OCI-LY1 (cell line): ENCODE measurements at regions not wholly inside any gene's neighbourhood (a gene's known extent, or its start where the extent isn't known, plus 50 kb on each side); places are given as distances from the start of the nearest gene placed in this dataset.

ENCODE experiments used
- H2AFZ ChIP-seq: fragments of 200-600 bp; sonication (generic), shearing (Covaris generic); 2 replicates; pipeline ENCODE4 v1.6.0; 2014; ENCODE audit warnings: antibody characterized with exemption, mild to moderate bottlenecking, low read length
- H3F3A ChIP-seq: fragments of 200-600 bp; sonication (generic), shearing (Covaris generic); 2 replicates; pipeline ENCODE4 v1.6.0; 2014; ENCODE audit warnings: mild to moderate bottlenecking, antibody characterized with exemption, low read length, moderate library complexity; ENCODE audit not compliant: insufficient read depth
- H3K27ac ChIP-seq: fragments of 200-600 bp; sonication (generic); 2 replicates; pipeline ENCODE4 v1.5.1; 2014; ENCODE audit warnings: low read length, mixed run types, mild to moderate bottlenecking, low read depth; ENCODE audit not compliant: poor library complexity, severe bottlenecking
- H3K27me3 ChIP-seq: fragments of 200-600 bp; sonication (generic); 2 replicates; pipeline ENCODE4 v1.6.0; 2014; ENCODE audit warnings: antibody characterized with exemption, mild to moderate bottlenecking, low read length, moderate library complexity; ENCODE audit not compliant: insufficient read depth
- H3K36me3 ChIP-seq: fragments of 200-600 bp; sonication (generic); 2 replicates; pipeline ENCODE4 v1.6.1; 2014; ENCODE audit warnings: mild to moderate bottlenecking, antibody characterized with exemption, low read length, moderate library complexity, mixed read lengths; ENCODE audit not compliant: insufficient read depth
- H3K4me1 ChIP-seq: fragments of 200-600 bp; sonication (generic); 2 replicates; pipeline ENCODE4 v1.5.1; 2014; ENCODE audit warnings: mild to moderate bottlenecking, low read length, moderate library complexity; ENCODE audit not compliant: insufficient read depth, severe bottlenecking
- H3K4me2 ChIP-seq: fragments of 200-600 bp; sonication (generic), shearing (Covaris generic); 2 replicates; pipeline ENCODE4 v1.6.1; 2014; ENCODE audit warnings: low read length
- H3K4me3 ChIP-seq: fragments of 200-600 bp; sonication (generic); 2 replicates; pipeline ENCODE4 v1.5.1; 2014; ENCODE audit warnings: low read length, low read depth, mild to moderate bottlenecking, mixed read lengths; ENCODE audit not compliant: poor library complexity, severe bottlenecking
- H3K79me2 ChIP-seq: fragments of 200-600 bp; shearing (Covaris generic); 2 replicates; pipeline ENCODE4 v1.6.1; 2016; ENCODE audit warnings: mixed run types, low read length, mixed read lengths; ENCODE audit not compliant: insufficient read depth
- H3K9ac ChIP-seq: fragments of 200-600 bp; sonication (generic), shearing (Covaris generic); 2 replicates; pipeline ENCODE4 v1.6.1; 2014; ENCODE audit warnings: mild to moderate bottlenecking, low read length, mixed read lengths
- H3K9me2 ChIP-seq: fragments of 200-600 bp; sonication (generic), shearing (Covaris generic); 2 replicates; pipeline ENCODE4 v1.6.1; 2014; ENCODE audit warnings: low read depth, mild to moderate bottlenecking, low read length, mixed read lengths
- H3K9me3 ChIP-seq: fragments of 200-600 bp; shearing (Covaris generic); 2 replicates; pipeline ENCODE4 v1.6.1; 2014; ENCODE audit warnings: low read length, mixed read lengths
- H4K20me1 ChIP-seq: fragments of 200-600 bp; sonication (generic), shearing (Covaris generic); 2 replicates; pipeline ENCODE4 v1.6.0; 2016; ENCODE audit warnings: mild to moderate bottlenecking, low read length; ENCODE audit not compliant: insufficient read depth
- EZH2 ChIP-seq: fragments of 200-600 bp; sonication (generic), shearing (Covaris generic); IDR thresholded peaks from 2 replicates; pipeline ENCODE4 v1.8.0; 2017; ENCODE audit warnings: borderline replicate concordance, mixed run types, mild to moderate bottlenecking, antibody characterized with exemption, low read length, moderate library complexity, mixed read lengths
- TF ChIP-seq, protein P1 (sequence below): fragments of 200-600 bp; sonication (generic), shearing (Covaris generic); IDR thresholded peaks from 2 replicates; pipeline ENCODE4 v1.5.1; 2017; ENCODE audit warnings: mild to moderate bottlenecking, antibody characterized with exemption, low read length, moderate library complexity, mixed read lengths

DNA sequence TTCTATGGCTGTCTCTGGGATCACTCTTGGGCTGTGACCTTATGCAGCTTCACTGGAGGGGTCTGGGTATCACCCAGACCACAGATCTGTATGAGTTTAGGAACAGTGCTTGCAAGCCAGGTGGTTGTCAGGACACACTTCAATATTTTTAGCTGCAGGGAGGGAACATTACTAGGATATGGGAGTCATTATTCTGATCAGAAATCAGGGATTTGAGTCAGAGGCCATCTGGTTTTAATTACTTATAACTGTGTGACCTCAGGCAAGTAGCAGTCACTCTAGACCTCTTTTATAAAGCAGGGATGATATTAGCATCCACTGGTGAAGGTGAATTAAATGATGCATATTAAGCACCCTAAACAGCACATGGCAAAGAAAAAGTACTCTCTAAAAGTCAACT lies 60.1 kb upstream of the NMUR2 start:
- no peaks in the 10 kb centered on the region for H3F3A ChIP-seq
- no peaks in the 10 kb centered on the region for H3K79me2 ChIP-seq
- H2AFZ ChIP-seq = no peak overlapping the region
- no peak overlapping the region for H3K4me2 ChIP-seq
- no peaks in the 10 kb centered on the region for H3K4me1 ChIP-seq
- H3K9me2 ChIP-seq = no peaks in the 10 kb centered on the region
- TF ChIP-seq, protein P1, sequence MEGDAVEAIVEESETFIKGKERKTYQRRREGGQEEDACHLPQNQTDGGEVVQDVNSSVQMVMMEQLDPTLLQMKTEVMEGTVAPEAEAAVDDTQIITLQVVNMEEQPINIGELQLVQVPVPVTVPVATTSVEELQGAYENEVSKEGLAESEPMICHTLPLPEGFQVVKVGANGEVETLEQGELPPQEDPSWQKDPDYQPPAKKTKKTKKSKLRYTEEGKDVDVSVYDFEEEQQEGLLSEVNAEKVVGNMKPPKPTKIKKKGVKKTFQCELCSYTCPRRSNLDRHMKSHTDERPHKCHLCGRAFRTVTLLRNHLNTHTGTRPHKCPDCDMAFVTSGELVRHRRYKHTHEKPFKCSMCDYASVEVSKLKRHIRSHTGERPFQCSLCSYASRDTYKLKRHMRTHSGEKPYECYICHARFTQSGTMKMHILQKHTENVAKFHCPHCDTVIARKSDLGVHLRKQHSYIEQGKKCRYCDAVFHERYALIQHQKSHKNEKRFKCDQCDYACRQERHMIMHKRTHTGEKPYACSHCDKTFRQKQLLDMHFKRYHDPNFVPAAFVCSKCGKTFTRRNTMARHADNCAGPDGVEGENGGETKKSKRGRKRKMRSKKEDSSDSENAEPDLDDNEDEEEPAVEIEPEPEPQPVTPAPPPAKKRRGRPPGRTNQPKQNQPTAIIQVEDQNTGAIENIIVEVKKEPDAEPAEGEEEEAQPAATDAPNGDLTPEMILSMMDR = no peak
- no peak for TF ChIP-seq EZH2
- no peaks in the 10 kb centered on the region for H3K36me3 ChIP-seq
- no peak overlapping the region for H3K4me3 ChIP-seq
- no peak overlapping the region for H3K27ac ChIP-seq
- no peaks in the 10 kb centered on the region for H3K9me3 ChIP-seq
- no peaks in the 10 kb centered on the region for H4K20me1 ChIP-seq
- no peaks in the 10 kb centered on the region for H3K27me3 ChIP-seq
- no peak overlapping the region for H3K9ac ChIP-seq

DNA sequence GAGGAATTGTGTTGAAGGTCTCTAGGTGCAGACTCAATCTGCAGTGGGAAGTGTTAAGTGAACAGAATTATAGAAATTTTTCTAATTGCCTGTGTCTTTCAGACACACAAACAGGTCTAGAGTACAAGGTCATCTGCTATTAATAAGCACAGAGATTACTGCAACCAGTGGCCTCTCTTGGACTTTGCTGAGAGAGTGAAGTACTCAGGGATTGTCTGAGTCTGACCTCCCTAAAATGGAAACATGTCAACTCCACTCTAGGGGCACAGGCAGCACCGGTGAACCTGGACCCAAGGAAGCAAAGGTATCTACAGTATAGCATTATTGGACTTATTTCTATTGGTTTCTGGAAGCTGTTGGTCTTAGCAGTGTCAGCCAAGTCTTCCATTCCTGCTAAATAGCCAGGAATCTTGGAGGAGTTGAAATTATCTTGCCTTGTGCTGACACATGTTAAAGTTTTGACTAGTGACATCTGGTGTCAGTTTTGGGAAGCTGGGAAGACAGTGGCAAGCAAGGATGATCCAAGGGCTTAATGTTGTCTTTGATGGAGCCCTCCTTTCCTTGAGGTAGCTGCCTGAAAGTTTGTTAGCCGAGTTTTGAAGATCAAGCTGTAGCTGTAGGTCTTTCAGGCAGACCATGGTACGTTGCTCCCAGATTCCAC lies 61.1 kb upstream of the NMUR2 start:
- no peaks in the 10 kb centered on the region for H3K9me2 ChIP-seq
- H3F3A ChIP-seq = no peaks in the 10 kb centered on the region
- H3K9me3 ChIP-seq = no peaks in the 10 kb centered on the region
- H3K4me1 ChIP-seq = no peaks in the 10 kb centered on the region
- no peaks in the 10 kb centered on the region for H3K36me3 ChIP-seq
- no peaks in the 10 kb centered on the region for H3K79me2 ChIP-seq
- H3K27me3 ChIP-seq = no peaks in the 10 kb centered on the region
- no peak overlapping the region for H3K4me2 ChIP-seq
- H3K27ac ChIP-seq = no peak overlapping the region
- no peak overlapping the region for H3K4me3 ChIP-seq
- no peaks in the 10 kb centered on the region for H4K20me1 ChIP-seq
- no peak overlapping the region for H2AFZ ChIP-seq
- no peak overlapping the region for H3K9ac ChIP-seq
- no peak for TF ChIP-seq EZH2
- TF ChIP-seq, protein P1 = no peak

DNA sequence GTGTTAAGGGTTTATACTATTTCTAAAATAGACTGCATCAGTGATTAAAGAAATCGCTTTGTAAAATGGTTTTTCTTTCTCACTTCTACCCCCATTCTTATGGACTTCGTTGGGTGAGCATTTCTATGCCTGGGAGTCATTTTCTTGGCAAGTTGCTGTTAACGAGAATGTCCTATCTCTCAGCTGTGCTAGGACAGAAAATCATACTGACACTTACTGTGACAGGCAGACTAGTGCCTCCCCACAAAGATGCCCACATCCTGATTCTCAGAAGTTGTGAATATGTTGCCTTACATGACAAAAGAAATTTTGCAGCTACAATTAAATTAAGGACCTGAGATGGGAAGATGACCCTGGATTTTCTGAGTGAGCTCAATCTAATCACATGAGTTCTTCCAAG lies 65.1 kb upstream of the NMUR2 start:
- no peaks in the 10 kb centered on the region for H4K20me1 ChIP-seq
- TF ChIP-seq, protein P1 = no peak
- TF ChIP-seq EZH2 = no peak
- H3K4me1 ChIP-seq = no peaks in the 10 kb centered on the region
- no peak overlapping the region for H3K27ac ChIP-seq
- H3K4me3 ChIP-seq = no peak overlapping the region
- no peaks in the 10 kb centered on the region for H3K9me3 ChIP-seq
- H3F3A ChIP-seq = no peaks in the 10 kb centered on the region
- H3K9me2 ChIP-seq = no peaks in the 10 kb centered on the region
- H3K79me2 ChIP-seq = no peaks in the 10 kb centered on the region
- H2AFZ ChIP-seq = no peak overlapping the region
- no peaks in the 10 kb centered on the region for H3K27me3 ChIP-seq
- no peak overlapping the region for H3K9ac ChIP-seq
- H3K36me3 ChIP-seq = no peaks in the 10 kb centered on the region
- H3K4me2 ChIP-seq = no peak overlapping the region
